ENCODE measurements at regions not wholly inside any gene's neighbourhood (a gene's known extent, or its start where the extent isn't known, plus 50 kb on each side); places are given as distances from the start of the nearest gene placed in this dataset.

DNA sequence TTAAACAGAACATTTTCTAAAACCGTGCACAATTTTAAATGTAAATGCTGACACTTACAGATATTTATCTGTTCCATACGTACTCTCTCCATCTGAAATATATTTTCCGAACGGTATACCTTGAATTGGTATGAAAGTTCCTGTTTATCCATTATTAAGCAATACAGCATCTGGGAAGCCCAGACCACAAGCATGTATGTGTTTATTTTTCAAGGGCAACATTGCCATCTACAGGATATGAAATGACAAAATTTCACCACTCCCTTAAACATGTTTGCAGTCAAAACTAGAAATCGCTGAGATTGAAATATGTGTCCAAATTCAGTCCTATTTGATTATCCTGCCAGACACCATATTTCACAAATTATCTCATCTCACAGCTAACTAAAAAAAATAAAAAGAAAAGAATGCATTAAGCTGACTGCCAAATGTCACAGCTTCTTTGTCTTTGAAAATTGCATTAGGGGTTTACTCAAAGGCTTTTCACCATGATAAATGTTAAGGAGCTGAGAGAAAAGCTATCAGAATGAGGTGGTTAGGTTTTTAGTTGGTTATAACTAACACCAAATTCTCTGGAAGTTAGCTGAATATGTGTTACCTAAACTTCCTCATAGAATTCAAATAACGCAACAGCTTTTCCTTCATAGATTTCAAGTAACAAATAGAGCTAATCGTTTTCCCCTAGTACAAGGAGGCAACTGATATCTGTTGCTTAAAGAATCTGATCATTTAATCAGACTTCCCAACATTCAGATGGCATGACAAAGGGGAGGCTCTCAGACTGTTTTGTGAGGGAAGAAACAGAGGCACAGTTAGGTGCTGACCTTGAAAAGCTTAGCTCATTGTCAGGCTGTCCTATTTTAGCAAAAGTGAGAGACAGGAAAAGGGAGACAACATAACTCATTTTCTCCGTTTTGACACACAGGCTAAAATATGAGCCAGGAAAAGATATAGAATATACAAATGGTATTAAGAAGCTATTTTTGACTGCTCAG, 533.1 kb downstream of the TBL1XR1 start:
- no peak for DNase-seq (ENCODE audit: low spot score)
- TF ChIP-seq, protein P1, sequence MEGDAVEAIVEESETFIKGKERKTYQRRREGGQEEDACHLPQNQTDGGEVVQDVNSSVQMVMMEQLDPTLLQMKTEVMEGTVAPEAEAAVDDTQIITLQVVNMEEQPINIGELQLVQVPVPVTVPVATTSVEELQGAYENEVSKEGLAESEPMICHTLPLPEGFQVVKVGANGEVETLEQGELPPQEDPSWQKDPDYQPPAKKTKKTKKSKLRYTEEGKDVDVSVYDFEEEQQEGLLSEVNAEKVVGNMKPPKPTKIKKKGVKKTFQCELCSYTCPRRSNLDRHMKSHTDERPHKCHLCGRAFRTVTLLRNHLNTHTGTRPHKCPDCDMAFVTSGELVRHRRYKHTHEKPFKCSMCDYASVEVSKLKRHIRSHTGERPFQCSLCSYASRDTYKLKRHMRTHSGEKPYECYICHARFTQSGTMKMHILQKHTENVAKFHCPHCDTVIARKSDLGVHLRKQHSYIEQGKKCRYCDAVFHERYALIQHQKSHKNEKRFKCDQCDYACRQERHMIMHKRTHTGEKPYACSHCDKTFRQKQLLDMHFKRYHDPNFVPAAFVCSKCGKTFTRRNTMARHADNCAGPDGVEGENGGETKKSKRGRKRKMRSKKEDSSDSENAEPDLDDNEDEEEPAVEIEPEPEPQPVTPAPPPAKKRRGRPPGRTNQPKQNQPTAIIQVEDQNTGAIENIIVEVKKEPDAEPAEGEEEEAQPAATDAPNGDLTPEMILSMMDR (IDR thresholded peaks at IDR 0.05; ENCODE audit: extremely low read depth, missing control alignments), result peak; percentile 25

DNA sequence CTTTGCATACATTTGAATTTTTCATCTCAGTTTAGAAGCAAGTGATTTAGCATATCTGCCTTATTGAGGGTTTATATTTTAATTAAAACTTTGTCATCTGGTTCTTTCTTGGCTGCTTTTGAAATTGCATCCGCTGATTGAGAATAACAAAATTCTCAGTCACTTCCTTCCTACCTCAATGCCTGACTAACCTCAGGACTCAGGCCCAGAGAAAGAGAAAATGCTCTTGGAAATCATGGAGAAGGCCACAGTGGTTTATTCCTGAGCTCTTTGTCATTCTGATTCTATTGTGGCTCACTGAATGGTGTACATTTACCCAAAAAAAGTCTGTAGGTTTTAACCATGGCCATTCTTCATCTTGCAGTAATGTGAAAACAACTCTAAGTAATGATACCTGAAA, 533.9 kb downstream of the TBL1XR1 start:
- DNase-seq (ENCODE audit: low spot score), result no peak
- TF ChIP-seq, protein P1 (IDR thresholded peaks at IDR 0.05; ENCODE audit: extremely low read depth, missing control alignments), result no peak

DNA sequence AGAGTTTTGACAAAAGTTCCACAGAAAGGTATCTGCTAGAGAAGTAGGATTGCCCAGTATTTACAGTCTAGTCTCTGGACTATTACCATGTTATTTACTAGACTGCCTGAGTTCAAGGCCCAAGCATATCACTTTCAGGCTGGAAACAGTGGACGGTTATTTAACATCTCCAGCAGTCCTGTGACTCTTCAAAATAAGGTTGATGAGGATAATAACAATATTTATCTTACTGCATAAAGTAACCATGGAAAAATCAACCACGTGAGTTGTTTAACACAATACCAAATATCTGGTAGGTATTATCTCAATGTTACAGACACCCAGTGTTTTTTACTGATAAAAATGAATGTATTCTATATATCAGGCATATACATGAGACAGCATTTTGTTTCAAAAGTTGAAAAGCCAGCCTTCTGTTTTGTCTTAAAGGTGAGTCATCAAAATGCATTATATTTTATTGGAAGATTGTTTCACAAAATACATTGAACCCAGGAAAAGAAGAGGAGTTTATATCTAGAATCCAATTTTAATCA, 535.8 kb downstream of the TBL1XR1 start:
- TF ChIP-seq, protein P1 (IDR thresholded peaks at IDR 0.05; ENCODE audit: extremely low read depth, missing control alignments), result no peak
- no peak for DNase-seq (ENCODE audit: low spot score)

DNA sequence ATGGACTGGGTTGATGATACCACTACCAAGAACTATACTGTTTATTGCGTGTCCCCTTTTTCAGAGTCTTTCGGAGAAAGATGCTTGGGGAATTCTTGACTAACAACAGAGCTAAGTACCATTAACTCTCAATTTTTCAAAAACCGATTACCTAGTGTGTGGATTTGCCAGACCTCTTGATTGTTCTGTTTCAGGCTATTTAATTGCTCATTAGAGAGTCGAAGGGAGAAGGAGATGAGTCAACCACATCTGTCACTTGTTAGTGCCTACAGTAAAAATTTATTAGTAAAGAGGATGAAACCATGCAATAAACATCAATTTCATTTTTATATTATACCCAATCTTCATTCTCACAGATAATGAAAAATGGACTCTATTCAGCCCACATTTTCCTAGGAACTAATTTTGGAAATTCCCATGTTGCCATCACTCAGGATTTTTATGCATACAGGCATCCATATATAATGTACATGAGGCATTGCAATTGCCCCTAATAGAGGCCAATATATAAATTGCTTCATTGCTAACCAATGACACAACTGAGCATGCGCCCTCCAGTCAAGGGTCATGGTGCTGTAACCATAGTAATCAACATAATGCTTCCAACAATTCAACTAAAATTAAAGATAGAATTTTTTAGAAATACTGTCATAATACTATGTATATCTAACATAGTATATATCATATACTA, 541.7 kb downstream of the TBL1XR1 start:
- TF ChIP-seq, protein P1 (IDR thresholded peaks at IDR 0.05; ENCODE audit: extremely low read depth, missing control alignments), result no peak
- DNase-seq (ENCODE audit: low spot score), result no peak

DNA sequence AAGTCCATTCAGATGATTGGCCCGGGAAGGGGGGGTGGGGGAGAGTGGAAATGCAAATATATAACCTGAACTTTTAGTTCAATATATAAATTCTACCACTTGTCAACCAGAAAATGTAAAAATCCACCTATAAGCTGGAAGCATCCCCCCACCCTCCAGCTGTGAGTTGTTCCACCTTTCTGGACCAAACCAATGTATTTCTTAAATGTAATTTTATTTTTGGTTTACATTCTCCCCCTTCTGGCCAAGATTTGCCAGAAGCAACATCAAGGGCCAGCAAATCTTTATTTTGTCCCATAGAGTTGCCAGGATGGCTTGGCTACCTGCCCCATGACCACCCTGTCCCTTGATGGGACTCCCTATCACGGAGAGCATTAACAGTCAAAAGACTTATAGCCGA, 545.7 kb downstream of the TBL1XR1 start:
- no peak for DNase-seq (ENCODE audit: low spot score)
- TF ChIP-seq, protein P1 (IDR thresholded peaks at IDR 0.05; ENCODE audit: extremely low read depth, missing control alignments), result no peak

DNA sequence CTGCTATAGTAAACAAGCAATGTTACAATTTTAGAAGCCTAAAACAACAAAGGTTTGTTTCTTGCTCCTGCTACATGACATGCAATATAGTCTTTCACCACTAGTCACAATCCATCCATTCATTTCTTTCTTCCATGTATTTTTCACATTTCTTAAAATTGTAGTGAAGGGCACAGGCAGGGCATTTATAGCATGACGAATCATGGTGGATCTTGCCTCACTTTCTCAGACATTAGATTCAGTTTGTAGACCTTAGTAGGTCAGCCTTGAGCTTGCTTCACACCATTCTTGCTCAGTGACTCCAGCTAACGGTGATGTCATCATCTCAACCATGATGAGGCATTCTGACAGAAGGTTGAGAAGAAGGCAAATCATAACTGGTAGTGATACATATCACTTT, 546.8 kb downstream of the TBL1XR1 start:
- TF ChIP-seq, protein P1 (IDR thresholded peaks at IDR 0.05; ENCODE audit: extremely low read depth, missing control alignments), result no peak
- no peak for DNase-seq (ENCODE audit: low spot score)

DNA sequence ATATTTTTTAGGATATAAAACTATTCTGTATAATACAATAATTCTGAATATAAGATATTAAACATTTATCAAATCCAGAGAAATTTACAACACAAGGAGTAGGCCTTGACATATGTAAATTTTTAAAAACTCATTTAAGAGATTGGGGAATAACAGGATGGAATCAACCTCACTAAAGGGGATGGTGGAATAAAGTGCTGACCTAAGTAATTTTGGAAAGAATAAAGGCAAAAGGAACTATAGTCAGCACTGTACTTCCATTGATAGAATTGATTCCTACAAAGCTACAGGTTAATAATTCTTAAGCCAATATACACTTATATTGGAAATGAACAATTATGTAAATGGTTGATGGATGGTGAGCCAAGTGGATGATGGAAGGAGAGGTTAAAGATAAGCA, 549.3 kb downstream of the TBL1XR1 start:
- TF ChIP-seq, protein P1 (IDR thresholded peaks at IDR 0.05; ENCODE audit: extremely low read depth, missing control alignments), result no peak
- no peak for DNase-seq (ENCODE audit: low spot score)
